Gastroesophageal sphincter (tissue), 4 donors: ENCODE measurements at regions not wholly inside any gene's neighbourhood (a gene's known extent, or its start where the extent isn't known, plus 50 kb on each side); places are given as distances from the start of the nearest gene placed in this dataset.

ENCODE experiments used
- ATAC-seq: fragments of 150-250 bp; one replicate; pipeline ENCODE4 v1.9.1; 2016; ENCODE audit warnings: mild to moderate bottlenecking, moderate library complexity
- H3K27ac ChIP-seq, 4 donors: fragments of 200-600 bp; sonication (generic) in 3 of 4; 1 replicate in 3 of 4; 2 replicates in 1 of 4; pipeline ENCODE4 v1.5.1; 2016 to 2019
- H3K27me3 ChIP-seq: fragments of 200-600 bp; sonication (generic); one replicate; pipeline ENCODE4 v1.5.1; 2019
- H3K36me3 ChIP-seq, 2 donors: fragments of 200-600 bp; sonication (generic); one replicate each; pipeline ENCODE4 v1.5.1; 2019; ENCODE audit warnings: control low read depth in 1 of 2
- H3K4me1 ChIP-seq, 3 donors: fragments of 200-600 bp; sonication (generic); 1 replicate in 2 of 3; 2 replicates in 1 of 3; pipeline ENCODE4 v1.5.1; 2016 to 2019; ENCODE audit warnings: control low read depth in 2 of 3
- H3K4me3 ChIP-seq, 2 donors: fragments of 200-600 bp; sonication (generic); one replicate each; pipeline ENCODE4 v1.5.1; 2019; ENCODE audit warnings: mild to moderate bottlenecking in 1 of 2, moderate library complexity in 1 of 2
- H3K9me3 ChIP-seq, 3 donors: fragments of 200-600 bp; sonication (generic); one replicate each; pipeline ENCODE4 v1.5.1; 2017 to 2019; ENCODE audit warnings: control low read depth in 2 of 3
- EP300 ChIP-seq: sonication (generic); formaldehyde crosslinking; IDR thresholded peaks from one replicate; pipeline ENCODE4 v1.6.1; 2017; ENCODE audit warnings: antibody characterized with exemption, mild to moderate bottlenecking
- POLR2A ChIP-seq, 2 donors: fragments of 450-650 bp; IDR thresholded peaks; one replicate each; pipeline ENCODE4 v1.6.1; 2017; ENCODE audit warnings: antibody characterized with exemption in 2 of 2, mild to moderate bottlenecking in 2 of 2, moderate library complexity in 1 of 2
- POLR2AphosphoS5 ChIP-seq: sonication (generic); formaldehyde crosslinking; IDR thresholded peaks from one replicate; pipeline ENCODE4 v1.6.1; 2017; ENCODE audit warnings: antibody characterized with exemption
- WGBS, 2 donors: methylation state at CpG; one replicate each; pipeline ENCODE4 v1.1.5; 2018; ENCODE audit warnings: low coverage in 1 of 2; 5-methylcytosine and 5-hydroxymethylcytosine counted together
- TF ChIP-seq, protein P1 (sequence below), 4 experiments: fragments of 200-600 bp in 2 of 4; fragments of 450-650 bp in 2 of 4; sonication (generic) in 1 of 4; IDR thresholded peaks; one replicate each; pipeline ENCODE4 v1.5.1; 2017 to 2019; ENCODE audit warnings: antibody characterized with exemption in 4 of 4, mild to moderate bottlenecking in 2 of 4, moderate library complexity in 2 of 4

DNA sequence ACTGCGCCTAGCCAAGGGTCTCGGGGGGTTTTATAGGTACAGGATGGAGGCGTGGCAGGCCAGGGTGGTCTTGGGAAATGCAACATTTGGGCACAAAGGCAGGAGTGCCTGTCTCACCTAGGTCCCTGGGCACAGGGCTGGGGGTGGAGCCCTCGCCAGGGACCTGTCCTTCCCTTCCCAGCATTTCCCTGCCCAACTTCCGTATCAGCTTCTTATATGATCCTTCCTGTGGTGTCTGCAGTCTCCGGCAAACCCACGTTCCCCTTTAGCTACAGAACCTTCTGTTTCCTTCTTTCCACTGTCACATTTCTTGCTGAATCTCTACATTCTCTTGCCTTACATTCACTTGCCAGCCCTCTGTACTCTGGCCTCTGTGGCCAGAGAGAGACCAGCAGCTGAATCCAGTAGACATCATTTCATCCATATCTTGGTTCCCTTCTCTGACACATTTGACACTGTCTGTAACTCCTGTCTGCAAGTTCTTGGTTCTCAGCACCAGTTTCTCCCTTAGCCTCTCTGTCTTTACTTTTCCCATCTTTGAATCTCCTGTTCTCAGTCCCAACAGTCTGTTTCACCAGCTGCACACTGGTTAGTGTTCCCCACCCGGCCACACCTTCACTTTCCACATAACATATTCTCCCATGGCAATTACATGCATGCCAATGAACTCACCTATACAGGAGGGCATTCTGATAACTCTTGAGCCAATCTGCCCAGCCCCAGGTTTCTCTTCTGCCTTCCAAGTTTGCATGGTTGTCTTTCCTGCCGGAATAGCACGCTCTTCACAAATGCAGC lies 134.7 kb upstream of the ZNF608 start:
- Histone ChIP-seq H3K36me3 (no peaks in the 10 kb centered on the region), H3K4me3 (no peak overlapping the region), H3K27me3 (no peaks in the 10 kb centered on the region), H3K9me3 (no peaks in the 10 kb centered on the region), H3K27ac (no peak overlapping the region), H3K4me1 (peaks cover 0 to 34% (median 0%) of the 10 kb centered on the region in 3 donors)
- 83 to 93% methylated on average over 4 to 10 of the region's 10 CpGs for WGBS, 2 donors
- TF ChIP-seq EP300, result no peak
- TF ChIP-seq POLR2AphosphoS5, result no peak
- TF ChIP-seq, protein P1, sequence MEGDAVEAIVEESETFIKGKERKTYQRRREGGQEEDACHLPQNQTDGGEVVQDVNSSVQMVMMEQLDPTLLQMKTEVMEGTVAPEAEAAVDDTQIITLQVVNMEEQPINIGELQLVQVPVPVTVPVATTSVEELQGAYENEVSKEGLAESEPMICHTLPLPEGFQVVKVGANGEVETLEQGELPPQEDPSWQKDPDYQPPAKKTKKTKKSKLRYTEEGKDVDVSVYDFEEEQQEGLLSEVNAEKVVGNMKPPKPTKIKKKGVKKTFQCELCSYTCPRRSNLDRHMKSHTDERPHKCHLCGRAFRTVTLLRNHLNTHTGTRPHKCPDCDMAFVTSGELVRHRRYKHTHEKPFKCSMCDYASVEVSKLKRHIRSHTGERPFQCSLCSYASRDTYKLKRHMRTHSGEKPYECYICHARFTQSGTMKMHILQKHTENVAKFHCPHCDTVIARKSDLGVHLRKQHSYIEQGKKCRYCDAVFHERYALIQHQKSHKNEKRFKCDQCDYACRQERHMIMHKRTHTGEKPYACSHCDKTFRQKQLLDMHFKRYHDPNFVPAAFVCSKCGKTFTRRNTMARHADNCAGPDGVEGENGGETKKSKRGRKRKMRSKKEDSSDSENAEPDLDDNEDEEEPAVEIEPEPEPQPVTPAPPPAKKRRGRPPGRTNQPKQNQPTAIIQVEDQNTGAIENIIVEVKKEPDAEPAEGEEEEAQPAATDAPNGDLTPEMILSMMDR (IDR thresholded peaks at IDR 0.05), result no peak
- TF ChIP-seq POLR2A (IDR thresholded peaks at IDR 0.05), result no peak
- ATAC-seq, result no peak

DNA sequence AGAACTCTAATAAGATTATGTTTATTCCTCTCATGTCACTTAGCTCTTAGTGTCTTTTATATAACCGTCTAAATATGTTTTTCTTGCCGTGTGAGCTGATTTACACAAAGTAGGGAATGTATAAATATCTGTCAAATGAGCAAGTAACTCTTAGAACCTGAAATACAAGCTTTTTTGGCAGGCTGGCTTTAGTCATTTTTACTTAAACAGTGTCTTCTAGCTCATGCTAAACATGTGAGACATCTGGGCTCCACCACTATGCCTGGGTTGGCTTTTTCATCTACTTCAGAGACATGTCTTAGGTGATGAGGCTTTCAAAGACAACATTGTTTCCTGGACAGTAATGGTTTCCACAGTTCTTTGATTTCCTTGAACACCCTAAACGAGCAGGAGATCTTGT lies 137.2 kb upstream of the ZNF608 start:
- H3K27me3 ChIP-seq, result no peaks in the 10 kb centered on the region
- 48 to 54% methylated on average over 3 of the region's 3 CpGs for WGBS, 2 donors

DNA sequence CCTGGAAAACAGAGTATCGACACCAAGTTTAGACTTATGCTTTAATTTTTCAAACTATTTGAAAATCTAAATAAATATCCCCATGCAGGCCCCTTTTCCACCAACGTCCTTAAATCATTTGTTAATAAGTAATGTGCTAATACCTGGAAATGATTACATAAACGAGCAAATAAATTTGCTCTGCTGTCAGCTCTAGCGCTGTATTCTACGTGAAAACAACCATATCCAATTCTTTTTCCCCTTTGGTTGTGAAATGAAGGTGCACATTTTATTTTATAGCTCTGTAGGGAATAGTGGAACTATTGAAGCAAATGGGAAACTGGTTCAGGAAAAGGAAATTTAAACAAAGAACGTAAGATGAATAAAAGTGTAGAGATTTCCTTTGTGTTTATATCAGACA lies 137.7 kb upstream of the ZNF608 start:
- H3K27ac ChIP-seq, result no peak overlapping the region
- TF ChIP-seq, protein P1 (IDR thresholded peaks at IDR 0.05), result no peak
- TF ChIP-seq POLR2AphosphoS5 (no peak), POLR2A (IDR thresholded peaks at IDR 0.05) (no peak), EP300 (no peak)
- ATAC-seq, result no peak
- H3K27me3 ChIP-seq, result no peaks in the 10 kb centered on the region
- no peaks in the 10 kb centered on the region for H3K36me3 ChIP-seq
- H3K4me1 ChIP-seq, result peaks cover 0 to 21% (median under 1%) of the 10 kb centered on the region in 3 donors
- 45 to 85% methylated on average over 6 of the region's 6 CpGs for WGBS, 2 donors
- H3K4me3 ChIP-seq, result no peak overlapping the region
- no peaks in the 10 kb centered on the region for H3K9me3 ChIP-seq

More for the DNA sequence above, 137.2 kb upstream of the ZNF608 start:
- H3K36me3 ChIP-seq, result no peaks in the 10 kb centered on the region
- no peak for ATAC-seq
- no peak for TF ChIP-seq POLR2A (IDR thresholded peaks at IDR 0.05)
- no peak for TF ChIP-seq POLR2AphosphoS5
- TF ChIP-seq EP300, result no peak
- TF ChIP-seq, protein P1 (IDR thresholded peaks at IDR 0.05), result no peak
- no peak overlapping the region for H3K27ac ChIP-seq
- peaks cover 0 to 19% (median 0%) of the 10 kb centered on the region in 3 donors for H3K4me1 ChIP-seq
- H3K9me3 ChIP-seq, result no peaks in the 10 kb centered on the region
- no peak overlapping the region for H3K4me3 ChIP-seq

DNA sequence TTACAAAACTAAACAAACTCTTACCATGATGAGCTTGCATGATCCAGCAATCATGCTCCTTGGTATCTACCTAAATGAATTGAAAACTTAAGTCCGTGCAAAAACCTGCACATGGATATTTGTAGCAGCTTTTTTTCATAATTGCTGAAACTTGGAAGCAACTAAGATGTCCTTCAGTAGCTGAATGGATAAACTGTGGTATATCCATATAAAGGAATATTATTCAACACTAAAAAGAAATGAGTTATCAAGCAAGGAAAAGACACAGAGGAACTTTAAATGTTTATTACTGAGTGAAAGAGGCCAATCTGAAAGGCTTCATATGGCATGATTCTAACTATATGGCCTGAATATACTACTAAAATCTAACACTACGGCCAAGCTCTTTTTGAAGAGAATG lies 139.1 kb upstream of the ZNF608 start:
- Histone ChIP-seq H3K9me3 (no peaks in the 10 kb centered on the region), H3K4me3 (no peak overlapping the region), H3K27me3 (no peaks in the 10 kb centered on the region), H3K36me3 (no peaks in the 10 kb centered on the region), H3K27ac (no peak overlapping the region), H3K4me1 (peaks cover 0 to 28% (median 4%) of the 10 kb centered on the region in 3 donors)
- WGBS, 2 donors, result 100% methylated on average over 2 of the region's 2 CpGs
- no peak for ATAC-seq
- TF ChIP-seq EP300, result no peak
- no peak for TF ChIP-seq POLR2AphosphoS5
- TF ChIP-seq, protein P1 (IDR thresholded peaks at IDR 0.05), result no peak

DNA sequence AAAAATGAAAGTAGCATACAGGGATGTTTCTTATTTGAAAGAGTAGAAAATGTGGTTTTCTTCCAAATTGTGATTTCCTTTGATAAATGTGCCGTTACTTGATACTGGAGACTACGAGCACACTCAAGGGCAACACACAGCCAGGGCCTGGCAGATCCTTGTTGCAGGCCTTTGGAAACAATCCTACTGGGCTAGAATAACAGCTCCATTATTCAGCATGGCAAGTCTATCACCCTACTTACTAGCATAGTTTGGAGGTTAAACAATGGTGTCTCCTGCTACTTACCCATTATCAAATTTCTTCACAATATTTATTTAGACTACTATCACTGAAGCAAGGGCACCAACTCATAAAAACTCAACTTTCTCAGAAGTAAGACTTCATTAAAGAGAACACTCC lies 140.8 kb upstream of the ZNF608 start:
- TF ChIP-seq POLR2A (IDR thresholded peaks at IDR 0.05) (no peak), EP300 (no peak), POLR2AphosphoS5 (no peak)
- TF ChIP-seq, protein P1 (IDR thresholded peaks at IDR 0.05), result no peak
- no peak for ATAC-seq
- WGBS, 2 donors, result 87 to 100% methylated on average over 2 of the region's 2 CpGs

More for the DNA sequence above, 140.8 kb upstream of the ZNF608 start:
- Histone ChIP-seq H3K27me3 (no peaks in the 10 kb centered on the region), H3K4me1 (peaks cover 0 to 28% (median 4%) of the 10 kb centered on the region in 3 donors), H3K9me3 (no peaks in the 10 kb centered on the region), H3K4me3 (no peak overlapping the region), H3K27ac (no peak overlapping the region), H3K36me3 (no peaks in the 10 kb centered on the region)
